Hepatocyte (in vitro differentiated cells): ENCODE measurements at regions not wholly inside any gene's neighbourhood (a gene's known extent, or its start where the extent isn't known, plus 50 kb on each side); places are given as distances from the start of the nearest gene placed in this dataset.

Experiments used
- EZH2 ChIP-seq: fragments of 200-600 bp; sonication (generic); IDR thresholded peaks from 2 replicates; pipeline ENCODE4 v1.6.1; 2016; ENCODE audit warnings: antibody characterized with exemption, mild to moderate bottlenecking, borderline replicate concordance
- EZH2phosphoT487 ChIP-seq: fragments of 200-600 bp; sonication (generic); IDR thresholded peaks from one replicate; pipeline ENCODE4 v1.6.1; 2018; ENCODE audit warnings: antibody characterized with exemption, mild to moderate bottlenecking, low read depth, moderate library complexity; ENCODE audit not compliant: unreplicated experiment, severe bottlenecking
- TF ChIP-seq, protein P1 (sequence below): fragments of 200-600 bp; sonication (generic); IDR thresholded peaks from 2 replicates; pipeline ENCODE4 v1.5.1; 2016; ENCODE audit warnings: antibody characterized with exemption, mild to moderate bottlenecking; ENCODE audit not compliant: poor library complexity

DNA sequence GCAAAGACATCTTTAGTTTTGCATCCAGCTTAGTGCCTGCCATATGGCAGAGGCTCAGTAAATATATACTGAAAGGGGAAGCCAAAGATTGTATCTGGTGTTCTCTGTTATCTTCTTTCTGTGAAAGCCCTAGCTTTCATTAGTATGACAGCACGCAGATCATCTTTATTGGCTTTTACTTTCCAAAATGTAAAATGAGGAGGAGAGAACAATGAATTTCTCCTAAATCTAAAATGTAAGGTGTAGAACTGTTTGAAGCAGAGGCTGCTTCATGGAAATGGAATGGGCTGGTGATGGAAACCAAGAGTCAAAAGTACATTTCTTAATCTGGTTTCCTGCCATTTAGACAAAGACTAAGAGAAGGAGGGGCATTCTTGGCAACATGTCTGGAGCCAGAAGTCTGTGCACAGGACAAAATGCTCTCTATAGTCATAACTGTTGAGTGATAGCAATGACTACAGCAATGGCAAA lies 1029.9 kb upstream of the PIK3C3 start:
- TF ChIP-seq, protein P1, sequence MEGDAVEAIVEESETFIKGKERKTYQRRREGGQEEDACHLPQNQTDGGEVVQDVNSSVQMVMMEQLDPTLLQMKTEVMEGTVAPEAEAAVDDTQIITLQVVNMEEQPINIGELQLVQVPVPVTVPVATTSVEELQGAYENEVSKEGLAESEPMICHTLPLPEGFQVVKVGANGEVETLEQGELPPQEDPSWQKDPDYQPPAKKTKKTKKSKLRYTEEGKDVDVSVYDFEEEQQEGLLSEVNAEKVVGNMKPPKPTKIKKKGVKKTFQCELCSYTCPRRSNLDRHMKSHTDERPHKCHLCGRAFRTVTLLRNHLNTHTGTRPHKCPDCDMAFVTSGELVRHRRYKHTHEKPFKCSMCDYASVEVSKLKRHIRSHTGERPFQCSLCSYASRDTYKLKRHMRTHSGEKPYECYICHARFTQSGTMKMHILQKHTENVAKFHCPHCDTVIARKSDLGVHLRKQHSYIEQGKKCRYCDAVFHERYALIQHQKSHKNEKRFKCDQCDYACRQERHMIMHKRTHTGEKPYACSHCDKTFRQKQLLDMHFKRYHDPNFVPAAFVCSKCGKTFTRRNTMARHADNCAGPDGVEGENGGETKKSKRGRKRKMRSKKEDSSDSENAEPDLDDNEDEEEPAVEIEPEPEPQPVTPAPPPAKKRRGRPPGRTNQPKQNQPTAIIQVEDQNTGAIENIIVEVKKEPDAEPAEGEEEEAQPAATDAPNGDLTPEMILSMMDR: no peak
- TF ChIP-seq EZH2: no peak
- TF ChIP-seq EZH2phosphoT487: no peak
